ENCODE measurements at regions not wholly inside any gene's neighbourhood (a gene's known extent, or its start where the extent isn't known, plus 50 kb on each side); places are given as distances from the start of the nearest gene placed in this dataset.

- TF ChIP-seq REST (IDR thresholded peaks at IDR 0.05; ENCODE audit: low read depth, low read length) (peak; percentile 56; the same call in 1 of the 2 replicates), TEAD4 (IDR thresholded peaks at IDR 0.05; ENCODE audit: borderline replicate concordance, insufficient read depth) (peak; percentile 95), NFIC (IDR thresholded peaks at IDR 0.05; ENCODE audit: borderline replicate concordance) (peak; percentile 90), JUND (IDR thresholded peaks at IDR 0.05) (peak; percentile 97), MEF2A (IDR thresholded peaks at IDR 0.05; ENCODE audit: borderline replicate concordance, low read depth) (peak; percentile 80; the same call in 1 of the 2 replicates), CTCF (IDR thresholded peaks at IDR 0.05) (no peak), POLR2AphosphoS5 (IDR thresholded peaks at IDR 0.05; ENCODE audit: low read depth, low read length) (peak; percentile 83), EP300 (IDR thresholded peaks at IDR 0.05; ENCODE audit: borderline replicate concordance in 1 of 2, low read depth in 1 of 2, low read length in 1 of 2) (peak; percentile 66 to 99), CHD2 (IDR thresholded peaks at IDR 0.05; ENCODE audit: low read length, partially characterized antibody) (no peak), RXRA (IDR thresholded peaks at IDR 0.05; ENCODE audit: borderline replicate concordance, low read depth) (peak; percentile 76; the same call in 1 of the 2 replicates), USF1 (IDR thresholded peaks at IDR 0.05; ENCODE audit: borderline replicate concordance, low read depth) (no peak), GABPA (IDR thresholded peaks at IDR 0.05; ENCODE audit: low read depth) (no peak; the same call in 1 of the 2 replicates), FOXM1 (IDR thresholded peaks at IDR 0.05; ENCODE audit: low read depth) (peak; percentile 95), PBX3 (IDR thresholded peaks at IDR 0.05) (peak; percentile 99), EZH2phosphoT487 (IDR thresholded peaks at IDR 0.05; ENCODE audit: borderline replicate concordance, low read depth) (no peak), MXI1 (IDR thresholded peaks at IDR 0.05; ENCODE audit: low read depth, low read length) (no peak), GATA2 (CRISPR knock-in tag; IDR thresholded peaks at IDR 0.05) (no peak), ZBTB33 (IDR thresholded peaks at IDR 0.05; ENCODE audit: borderline replicate concordance, low read depth) (peak; percentile 84; the same call in 1 of the 2 replicates), MAX (IDR thresholded peaks at IDR 0.05; ENCODE audit: low read depth) (peak; percentile 61), TCF12 (IDR thresholded peaks at IDR 0.05) (peak; percentile 99), ELF1 (IDR thresholded peaks at IDR 0.05) (peak; percentile 45; the same call in 1 of the 2 replicates), RCOR1 (IDR thresholded peaks at IDR 0.05; ENCODE audit: low read length) (0 out of 2 replicates have a peak, but pooled peaks have one; percentile 8), FOXJ3 (CRISPR knock-in tag; IDR thresholded peaks at IDR 0.05) (no peak), FOSL2 (IDR thresholded peaks at IDR 0.05; ENCODE audit: borderline replicate concordance, low read depth) (peak; percentile 94)
- Histone ChIP-seq H3K79me2 (ENCODE audit: insufficient read depth) (no peaks in the 10 kb centered on the region), H3K4me1 (ENCODE audit: control insufficient read depth in 1 of 2, insufficient read depth in 2 of 2, low read depth in 1 of 2, low read length in 1 of 2) (peaks cover 0 to 4% of the 10 kb centered on the region in 2 experiments; a peak in 1 of 4 replicates), H4K20me1 (ENCODE audit: insufficient read depth) (no peaks in the 10 kb centered on the region), H3K27me3 (ENCODE audit: insufficient read depth) (no peaks in the 10 kb centered on the region), H3K4me3 (ENCODE audit: low read depth in 2 of 2, low read length in 1 of 2) (no peak overlapping the region), H2AFZ (ENCODE audit: low read depth) (no peak overlapping the region), H3F3A (replicated peaks; ENCODE audit: insufficient read depth) (peaks cover 36% of the 10 kb centered on the region), H3K36me3 (replicated peaks in 1 of 2; ENCODE audit: control insufficient read depth in 1 of 2, insufficient read depth in 2 of 2, low read length in 1 of 2) (no peaks in the 10 kb centered on the region), H3K9ac (peak overlapping the region; percentile 2; the same call in 1 of the 2 replicates), H3K4me2 (peak overlapping the region; percentile 38), H3K27ac (ENCODE audit: low read depth in 2 of 2, low read length in 1 of 2) (peak overlapping the region; percentile 69 to 91; a peak in 3 of 4 replicates), H3K9me2 (no peaks in the 10 kb centered on the region), H3K9me3 (no peaks in the 10 kb centered on the region)
- WGBS (ENCODE audit: low lambda C conversion rate), result 0% methylated on average over 2 of the region's 3 CpGs
- CTCF ChIA-PET, result interaction anchor here (0.6 kb wide), 1 partner anchor 174 kb away, joined by 4 read pairs; no protein-coding TSS in a partner anchor
- POLR2A ChIA-PET, result no interaction called here
- DNase-seq, result no peak
These were observed 84.1 kb upstream of the FNDC3A start for GRCh38 chr13:48891586-48891985.
